ENCODE measurements at regions not wholly inside any gene's neighbourhood (a gene's known extent, or its start where the extent isn't known, plus 50 kb on each side); places are given as distances from the start of the nearest gene placed in this dataset.

DNA sequence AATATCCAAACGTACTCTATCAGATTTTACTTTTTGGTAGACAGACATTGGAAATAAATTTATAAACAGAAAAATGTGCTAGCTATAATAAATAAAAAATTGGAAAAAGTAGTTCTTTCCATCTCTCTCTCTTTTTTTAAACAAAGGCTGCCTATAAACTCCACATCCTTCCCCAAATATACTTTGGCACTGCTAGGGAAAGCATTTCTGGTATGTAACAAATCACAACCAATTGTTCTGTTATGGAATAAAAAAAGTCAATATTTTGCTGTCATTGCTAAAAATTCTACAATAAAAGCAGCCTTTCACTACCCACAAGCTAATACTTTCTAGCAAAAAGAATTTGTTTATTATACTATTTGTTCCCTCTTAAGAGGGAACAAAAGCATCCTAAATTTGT lies 169.2 kb upstream of the TARS1 start:
- no peaks in the 10 kb centered on the region for H3K4me1 ChIP-seq (ENCODE audit: control insufficient read depth in 4 of 4, insufficient read depth in 4 of 4, low read length in 3 of 4)
- 83% methylated on average over 1 of the region's 1 CpG for WGBS
- no peaks in the 10 kb centered on the region for H3K27me3 ChIP-seq (ENCODE audit: control insufficient read depth in 4 of 4, insufficient read depth in 4 of 4, low read length in 3 of 4)
- H3K4me3 ChIP-seq (ENCODE audit: low read depth in 1 of 3, low read length in 3 of 3), result no peak overlapping the region
- TF ChIP-seq, protein P1, sequence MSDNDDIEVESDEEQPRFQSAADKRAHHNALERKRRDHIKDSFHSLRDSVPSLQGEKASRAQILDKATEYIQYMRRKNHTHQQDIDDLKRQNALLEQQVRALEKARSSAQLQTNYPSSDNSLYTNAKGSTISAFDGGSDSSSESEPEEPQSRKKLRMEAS (IDR thresholded peaks at IDR 0.05), result no peak
- TF ChIP-seq SP1 (IDR thresholded peaks at IDR 0.05) (no peak), FOXA1 (IDR thresholded peaks at IDR 0.05) (no peak), JUND (IDR thresholded peaks at IDR 0.05) (no peak), FOXA2 (IDR thresholded peaks at IDR 0.05) (no peak), ATF3 (IDR thresholded peaks at IDR 0.05) (no peak), YY1 (IDR thresholded peaks at IDR 0.05) (no peak), RAD21 (IDR thresholded peaks at IDR 0.05) (no peak), EGR1 (IDR thresholded peaks at IDR 0.05; ENCODE audit: low read depth in 2 of 2) (no peak), GABPA (IDR thresholded peaks at IDR 0.05 in 1 of 2, conservative IDR thresholded peaks at IDR 0.05 in 1 of 2) (no peak), RXRA (IDR thresholded peaks at IDR 0.05) (no peak), NR2F2 (IDR thresholded peaks at IDR 0.05) (no peak), HNF4A (conservative IDR thresholded peaks at IDR 0.05) (no peak), TAF1 (conservative IDR thresholded peaks at IDR 0.05) (no peak), HNF4G (IDR thresholded peaks at IDR 0.05) (no peak)
- TF ChIP-seq, protein P2, sequence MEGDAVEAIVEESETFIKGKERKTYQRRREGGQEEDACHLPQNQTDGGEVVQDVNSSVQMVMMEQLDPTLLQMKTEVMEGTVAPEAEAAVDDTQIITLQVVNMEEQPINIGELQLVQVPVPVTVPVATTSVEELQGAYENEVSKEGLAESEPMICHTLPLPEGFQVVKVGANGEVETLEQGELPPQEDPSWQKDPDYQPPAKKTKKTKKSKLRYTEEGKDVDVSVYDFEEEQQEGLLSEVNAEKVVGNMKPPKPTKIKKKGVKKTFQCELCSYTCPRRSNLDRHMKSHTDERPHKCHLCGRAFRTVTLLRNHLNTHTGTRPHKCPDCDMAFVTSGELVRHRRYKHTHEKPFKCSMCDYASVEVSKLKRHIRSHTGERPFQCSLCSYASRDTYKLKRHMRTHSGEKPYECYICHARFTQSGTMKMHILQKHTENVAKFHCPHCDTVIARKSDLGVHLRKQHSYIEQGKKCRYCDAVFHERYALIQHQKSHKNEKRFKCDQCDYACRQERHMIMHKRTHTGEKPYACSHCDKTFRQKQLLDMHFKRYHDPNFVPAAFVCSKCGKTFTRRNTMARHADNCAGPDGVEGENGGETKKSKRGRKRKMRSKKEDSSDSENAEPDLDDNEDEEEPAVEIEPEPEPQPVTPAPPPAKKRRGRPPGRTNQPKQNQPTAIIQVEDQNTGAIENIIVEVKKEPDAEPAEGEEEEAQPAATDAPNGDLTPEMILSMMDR (IDR thresholded peaks at IDR 0.05; ENCODE audit: low read depth, low read length, missing input control), result no peak
- TF ChIP-seq, protein P3, sequence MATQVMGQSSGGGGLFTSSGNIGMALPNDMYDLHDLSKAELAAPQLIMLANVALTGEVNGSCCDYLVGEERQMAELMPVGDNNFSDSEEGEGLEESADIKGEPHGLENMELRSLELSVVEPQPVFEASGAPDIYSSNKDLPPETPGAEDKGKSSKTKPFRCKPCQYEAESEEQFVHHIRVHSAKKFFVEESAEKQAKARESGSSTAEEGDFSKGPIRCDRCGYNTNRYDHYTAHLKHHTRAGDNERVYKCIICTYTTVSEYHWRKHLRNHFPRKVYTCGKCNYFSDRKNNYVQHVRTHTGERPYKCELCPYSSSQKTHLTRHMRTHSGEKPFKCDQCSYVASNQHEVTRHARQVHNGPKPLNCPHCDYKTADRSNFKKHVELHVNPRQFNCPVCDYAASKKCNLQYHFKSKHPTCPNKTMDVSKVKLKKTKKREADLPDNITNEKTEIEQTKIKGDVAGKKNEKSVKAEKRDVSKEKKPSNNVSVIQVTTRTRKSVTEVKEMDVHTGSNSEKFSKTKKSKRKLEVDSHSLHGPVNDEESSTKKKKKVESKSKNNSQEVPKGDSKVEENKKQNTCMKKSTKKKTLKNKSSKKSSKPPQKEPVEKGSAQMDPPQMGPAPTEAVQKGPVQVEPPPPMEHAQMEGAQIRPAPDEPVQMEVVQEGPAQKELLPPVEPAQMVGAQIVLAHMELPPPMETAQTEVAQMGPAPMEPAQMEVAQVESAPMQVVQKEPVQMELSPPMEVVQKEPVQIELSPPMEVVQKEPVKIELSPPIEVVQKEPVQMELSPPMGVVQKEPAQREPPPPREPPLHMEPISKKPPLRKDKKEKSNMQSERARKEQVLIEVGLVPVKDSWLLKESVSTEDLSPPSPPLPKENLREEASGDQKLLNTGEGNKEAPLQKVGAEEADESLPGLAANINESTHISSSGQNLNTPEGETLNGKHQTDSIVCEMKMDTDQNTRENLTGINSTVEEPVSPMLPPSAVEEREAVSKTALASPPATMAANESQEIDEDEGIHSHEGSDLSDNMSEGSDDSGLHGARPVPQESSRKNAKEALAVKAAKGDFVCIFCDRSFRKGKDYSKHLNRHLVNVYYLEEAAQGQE (IDR thresholded peaks at IDR 0.05), result no peak
- TF ChIP-seq, protein P4, sequence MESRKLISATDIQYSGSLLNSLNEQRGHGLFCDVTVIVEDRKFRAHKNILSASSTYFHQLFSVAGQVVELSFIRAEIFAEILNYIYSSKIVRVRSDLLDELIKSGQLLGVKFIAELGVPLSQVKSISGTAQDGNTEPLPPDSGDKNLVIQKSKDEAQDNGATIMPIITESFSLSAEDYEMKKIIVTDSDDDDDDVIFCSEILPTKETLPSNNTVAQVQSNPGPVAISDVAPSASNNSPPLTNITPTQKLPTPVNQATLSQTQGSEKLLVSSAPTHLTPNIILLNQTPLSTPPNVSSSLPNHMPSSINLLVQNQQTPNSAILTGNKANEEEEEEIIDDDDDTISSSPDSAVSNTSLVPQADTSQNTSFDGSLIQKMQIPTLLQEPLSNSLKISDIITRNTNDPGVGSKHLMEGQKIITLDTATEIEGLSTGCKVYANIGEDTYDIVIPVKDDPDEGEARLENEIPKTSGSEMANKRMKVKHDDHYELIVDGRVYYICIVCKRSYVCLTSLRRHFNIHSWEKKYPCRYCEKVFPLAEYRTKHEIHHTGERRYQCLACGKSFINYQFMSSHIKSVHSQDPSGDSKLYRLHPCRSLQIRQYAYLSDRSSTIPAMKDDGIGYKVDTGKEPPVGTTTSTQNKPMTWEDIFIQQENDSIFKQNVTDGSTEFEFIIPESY (IDR thresholded peaks at IDR 0.05), result no peak
- no peak overlapping the region for H3K9ac ChIP-seq (ENCODE audit: low read depth in 1 of 2, low read length in 2 of 2)
- DNase-seq (ENCODE audit: low spot score), result no peak
- no peaks in the 10 kb centered on the region for H3K36me3 ChIP-seq (ENCODE audit: control insufficient read depth in 4 of 4, insufficient read depth in 3 of 4, low read depth in 1 of 4, low read length in 3 of 4)
- H3K27ac ChIP-seq (ENCODE audit: low read depth in 1 of 2, low read length in 2 of 2), result no peak overlapping the region
- H3K9me3 ChIP-seq (ENCODE audit: control insufficient read depth in 4 of 4, low read length in 3 of 4), result no peaks in the 10 kb centered on the region
